ENCODE measurements at regions not wholly inside any gene's neighbourhood (a gene's known extent, or its start where the extent isn't known, plus 50 kb on each side); places are given as distances from the start of the nearest gene placed in this dataset.
A peak's percentile ranks its signal among the peaks of the same experiment; 100 is the strongest.

GRCh38 chr6:6890400-6890858 lies 217.3 kb upstream of the RREB1 start (continued):
- no peak for TF ChIP-seq SFPQ (IDR thresholded peaks at IDR 0.05; ENCODE audit: low read depth, low read length)
- TF ChIP-seq ZNF511 (CRISPR knock-in tag; IDR thresholded peaks at IDR 0.05): peak; percentile 52; the same call in 1 of the 2 replicates
- no peak for TF ChIP-seq HDAC6 (IDR thresholded peaks at IDR 0.05; ENCODE audit: low read depth, low read length)
- no peak for TF ChIP-seq MYC (IDR thresholded peaks at IDR 0.05; ENCODE audit: low read depth, low read length)
- no peak for TF ChIP-seq MYC (CRISPR knock-in tag; IDR thresholded peaks at IDR 0.05; ENCODE audit: borderline replicate concordance, low read depth)
- TF ChIP-seq, protein P1, sequence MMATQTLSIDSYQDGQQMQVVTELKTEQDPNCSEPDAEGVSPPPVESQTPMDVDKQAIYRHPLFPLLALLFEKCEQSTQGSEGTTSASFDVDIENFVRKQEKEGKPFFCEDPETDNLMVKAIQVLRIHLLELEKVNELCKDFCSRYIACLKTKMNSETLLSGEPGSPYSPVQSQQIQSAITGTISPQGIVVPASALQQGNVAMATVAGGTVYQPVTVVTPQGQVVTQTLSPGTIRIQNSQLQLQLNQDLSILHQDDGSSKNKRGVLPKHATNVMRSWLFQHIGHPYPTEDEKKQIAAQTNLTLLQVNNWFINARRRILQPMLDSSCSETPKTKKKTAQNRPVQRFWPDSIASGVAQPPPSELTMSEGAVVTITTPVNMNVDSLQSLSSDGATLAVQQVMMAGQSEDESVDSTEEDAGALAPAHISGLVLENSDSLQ (IDR thresholded peaks at IDR 0.05): no peak
- no peak for TF ChIP-seq ZFP1 (CRISPR knock-in tag; IDR thresholded peaks at IDR 0.05)
- TF ChIP-seq ZFX (CRISPR knock-in tag; IDR thresholded peaks at IDR 0.05): peak; percentile 52; the same call in 1 of the 2 replicates
- peak; percentile 47; the same call in 1 of the 2 replicates for TF ChIP-seq SMARCA4 (IDR thresholded peaks at IDR 0.05)
- TF ChIP-seq ATF3 (IDR thresholded peaks at IDR 0.05): no peak
- peak; percentile 58; the same call in 1 of the 2 replicates for TF ChIP-seq ATF3 (CRISPR knock-in tag; conservative IDR thresholded peaks at IDR 0.05)
- TF ChIP-seq ILK (tag; IDR thresholded peaks at IDR 0.05; ENCODE audit: borderline replicate concordance, low read depth): no peak
- no peak for TF ChIP-seq SMAD3 (CRISPR knock-in tag; conservative IDR thresholded peaks at IDR 0.05)
- TF ChIP-seq ZNF518B (CRISPR knock-in tag; IDR thresholded peaks at IDR 0.05): no peak
- no peak for TF ChIP-seq ZNF24 (IDR thresholded peaks at IDR 0.05)
- no peak for TF ChIP-seq TCF3 (CRISPR knock-in tag; IDR thresholded peaks at IDR 0.05)
- TF ChIP-seq BCOR (IDR thresholded peaks at IDR 0.05): no peak
- TF ChIP-seq FOXM1 (IDR thresholded peaks at IDR 0.05; ENCODE audit: low read depth): no peak
- no peak for TF ChIP-seq FOXM1 (CRISPR knock-in tag; IDR thresholded peaks at IDR 0.05; ENCODE audit: low read depth)
- peak in 1 of 2 experiments; percentile 71; a peak in 2 of 4 replicates for TF ChIP-seq RCOR1 (IDR thresholded peaks at IDR 0.05; ENCODE audit: borderline replicate concordance in 1 of 2, low read depth in 2 of 2, low read length in 2 of 2)
- TF ChIP-seq ZBTB17 (CRISPR knock-in tag; IDR thresholded peaks at IDR 0.05): peak; percentile 73

Data from K562 (cell line).